ENCODE measurements at regions not wholly inside any gene's neighbourhood (a gene's known extent, or its start where the extent isn't known, plus 50 kb on each side); places are given as distances from the start of the nearest gene placed in this dataset.

- DNase-seq (ENCODE audit: low spot score): no peak
- TF ChIP-seq CTCF (IDR thresholded peaks at IDR 0.05; ENCODE audit: unreplicated experiment): no peak
- H3K27me3 Mint-ChIP-seq (ENCODE audit: unreplicated experiment): no peaks in the 10 kb centered on the region
- H3K27ac Mint-ChIP-seq (ENCODE audit: unreplicated experiment): no peak overlapping the region
- H3K9me3 Mint-ChIP-seq (ENCODE audit: unreplicated experiment): no peaks in the 10 kb centered on the region
- no peak overlapping the region for H3K4me3 Mint-ChIP-seq (ENCODE audit: unreplicated experiment)
- no peaks in the 10 kb centered on the region for H3K4me1 Mint-ChIP-seq (ENCODE audit: unreplicated experiment)
- no peaks in the 10 kb centered on the region for H3K36me3 Mint-ChIP-seq (ENCODE audit: low read depth, unreplicated experiment)
Observed at GRCh38 chrY:13053501-13053900, 148.8 kb downstream of the DDX3Y start.

DNA sequence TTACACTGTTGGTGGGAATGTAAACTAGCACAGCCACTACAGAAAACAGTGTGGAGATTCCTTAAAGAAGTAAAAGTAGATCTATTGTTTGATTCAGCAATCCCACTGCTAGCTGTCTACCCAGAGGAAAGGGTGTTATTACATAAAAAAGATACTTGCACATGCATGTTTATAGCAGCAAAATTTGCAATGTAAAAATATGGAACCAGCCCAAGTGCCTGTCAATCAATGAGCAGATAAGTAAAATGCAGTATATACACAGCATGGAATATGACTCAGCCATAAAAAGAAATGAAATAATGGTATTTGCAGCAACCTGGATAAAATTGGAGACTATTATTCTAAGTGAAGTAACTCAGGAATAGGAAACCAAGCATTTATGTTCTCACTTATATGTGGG, 161.7 kb downstream of the DDX3Y start:
- Mint-ChIP-seq H3K9me3 (ENCODE audit: unreplicated experiment) (no peaks in the 10 kb centered on the region), H3K27ac (ENCODE audit: unreplicated experiment) (no peak overlapping the region), H3K36me3 (ENCODE audit: low read depth, unreplicated experiment) (no peaks in the 10 kb centered on the region), H3K4me3 (ENCODE audit: unreplicated experiment) (no peak overlapping the region), H3K4me1 (ENCODE audit: unreplicated experiment) (no peaks in the 10 kb centered on the region), H3K27me3 (ENCODE audit: unreplicated experiment) (peaks cover 2% of the 10 kb centered on the region)
- no peak for TF ChIP-seq CTCF (IDR thresholded peaks at IDR 0.05; ENCODE audit: unreplicated experiment)
- no peak for DNase-seq (ENCODE audit: low spot score)

DNA sequence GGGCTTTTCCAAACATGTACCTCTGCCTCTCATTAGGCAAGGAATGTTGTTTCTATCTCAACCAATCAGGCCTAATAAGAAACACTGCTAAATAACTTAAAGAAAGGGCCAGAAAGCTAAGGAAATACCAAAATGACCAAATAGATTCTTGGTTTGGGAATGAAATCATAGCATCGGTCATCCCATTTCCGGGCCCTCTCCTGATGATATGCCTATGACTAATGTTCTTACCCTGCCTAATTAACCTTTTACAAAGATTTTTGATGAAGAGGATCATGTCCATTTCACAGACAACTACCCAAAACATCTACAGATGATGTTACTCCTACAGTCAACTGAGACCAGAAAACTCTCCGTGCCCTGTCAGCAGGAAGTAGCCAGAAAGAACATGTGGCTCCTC, 164.0 kb downstream of the DDX3Y start:
- TF ChIP-seq CTCF (IDR thresholded peaks at IDR 0.05; ENCODE audit: unreplicated experiment): no peak
- no peaks in the 10 kb centered on the region for H3K4me1 Mint-ChIP-seq (ENCODE audit: unreplicated experiment)
- H3K27me3 Mint-ChIP-seq (ENCODE audit: unreplicated experiment): peaks cover 3% of the 10 kb centered on the region
- no peaks in the 10 kb centered on the region for H3K9me3 Mint-ChIP-seq (ENCODE audit: unreplicated experiment)
- no peaks in the 10 kb centered on the region for H3K36me3 Mint-ChIP-seq (ENCODE audit: low read depth, unreplicated experiment)
- H3K4me3 Mint-ChIP-seq (ENCODE audit: unreplicated experiment): no peak overlapping the region
- H3K27ac Mint-ChIP-seq (ENCODE audit: unreplicated experiment): no peak overlapping the region
- DNase-seq (ENCODE audit: low spot score): no peak

DNA sequence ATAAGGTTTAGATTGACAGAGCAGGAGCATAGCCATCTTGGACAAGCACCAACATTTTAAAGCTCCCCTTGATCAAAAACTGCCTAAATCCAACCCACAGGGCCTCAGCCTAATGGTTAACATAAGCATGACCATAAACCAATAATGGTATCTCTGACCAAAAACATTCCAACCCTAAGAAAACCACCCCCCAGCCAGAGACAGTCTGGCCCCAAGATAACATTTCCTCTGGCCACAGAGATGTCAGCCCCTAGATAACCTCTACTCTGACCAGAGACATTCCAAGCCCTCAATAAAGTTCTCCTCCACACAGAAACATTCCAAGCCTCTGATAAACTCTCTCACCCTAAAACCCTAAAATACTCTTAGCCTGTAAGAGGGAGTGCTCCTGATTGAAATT, 164.4 kb downstream of the DDX3Y start:
- H3K9me3 Mint-ChIP-seq (ENCODE audit: unreplicated experiment): no peaks in the 10 kb centered on the region
- H3K27me3 Mint-ChIP-seq (ENCODE audit: unreplicated experiment): peaks cover 4% of the 10 kb centered on the region
- no peaks in the 10 kb centered on the region for H3K36me3 Mint-ChIP-seq (ENCODE audit: low read depth, unreplicated experiment)
- H3K4me1 Mint-ChIP-seq (ENCODE audit: unreplicated experiment): no peaks in the 10 kb centered on the region
- TF ChIP-seq CTCF (IDR thresholded peaks at IDR 0.05; ENCODE audit: unreplicated experiment): no peak
- H3K4me3 Mint-ChIP-seq (ENCODE audit: unreplicated experiment): no peak overlapping the region
- no peak for DNase-seq (ENCODE audit: low spot score)
- H3K27ac Mint-ChIP-seq (ENCODE audit: unreplicated experiment): no peak overlapping the region

GRCh38 chrY:13082748-13083147, 178.1 kb downstream of the DDX3Y start:
- TF ChIP-seq CTCF (IDR thresholded peaks at IDR 0.05; ENCODE audit: unreplicated experiment): no peak
- H3K36me3 Mint-ChIP-seq (ENCODE audit: low read depth, unreplicated experiment): no peaks in the 10 kb centered on the region
- no peaks in the 10 kb centered on the region for H3K27me3 Mint-ChIP-seq (ENCODE audit: unreplicated experiment)
- no peak overlapping the region for H3K4me3 Mint-ChIP-seq (ENCODE audit: unreplicated experiment)
- no peak for DNase-seq (ENCODE audit: low spot score)
- H3K27ac Mint-ChIP-seq (ENCODE audit: unreplicated experiment): no peak overlapping the region
- no peaks in the 10 kb centered on the region for H3K9me3 Mint-ChIP-seq (ENCODE audit: unreplicated experiment)
- no peaks in the 10 kb centered on the region for H3K4me1 Mint-ChIP-seq (ENCODE audit: unreplicated experiment)

All from endothelial cell (in vitro differentiated cells).